Breast epithelium (tissue), 4 donors: ENCODE measurements at regions not wholly inside any gene's neighbourhood (a gene's known extent, or its start where the extent isn't known, plus 50 kb on each side); places are given as distances from the start of the nearest gene placed in this dataset.

ENCODE experiments used
- DNase-seq, 2 donors: peaks; one replicate each; pipeline ENCODE4 v3.0.0-alpha.2; 2019; ENCODE audit warnings: low spot score in 2 of 2
- H3K27ac ChIP-seq, 2 donors: fragments of 200-600 bp; sonication (generic) in 1 of 2; one replicate each; pipeline ENCODE4 v1.5.1; 2016 to 2019; ENCODE audit warnings: mild to moderate bottlenecking in 1 of 2
- H3K27me3 ChIP-seq, 2 donors: fragments of 200-600 bp; sonication (generic) in 1 of 2; one replicate each; pipeline versions ENCODE4 v1.5.1 to v1.6.0; 2017 to 2019; ENCODE audit warnings: control low read depth in 1 of 2, mild to moderate bottlenecking in 1 of 2
- H3K36me3 ChIP-seq: fragments of 200-600 bp; one replicate; pipeline ENCODE4 v1.5.1; 2019
- H3K4me1 ChIP-seq, 2 donors: fragments of 200-600 bp; sonication (generic); one replicate each; pipeline ENCODE4 v1.5.1; 2016 to 2019; ENCODE audit warnings: control low read depth in 1 of 2
- H3K4me3 ChIP-seq, 3 donors: fragments of 200-600 bp; sonication (generic); 1 replicate in 2 of 3; 2 replicates in 1 of 3; pipeline ENCODE4 v1.5.1; 2016 to 2019; ENCODE audit warnings: mild to moderate bottlenecking in 3 of 3, moderate library complexity in 2 of 3
- H3K9me3 ChIP-seq, 2 donors: fragments of 200-600 bp; sonication (generic) in 1 of 2; one replicate each; pipeline ENCODE4 v1.5.1; 2016 to 2019; ENCODE audit warnings: control low read depth in 1 of 2
- POLR2A ChIP-seq: fragments of 450-650 bp; IDR thresholded peaks from one replicate; pipeline ENCODE4 v1.6.1; 2016; ENCODE audit warnings: antibody characterized with exemption, mild to moderate bottlenecking, moderate library complexity
- POLR2AphosphoS5 ChIP-seq, 3 donors: sonication (generic); formaldehyde crosslinking; IDR thresholded peaks; one replicate each; pipeline ENCODE4 v1.6.1; 2017; ENCODE audit warnings: antibody characterized with exemption in 3 of 3
- intact Hi-C: fragments of 100-400 bp; cut with DNase I; formaldehyde crosslinking; loops from one replicate; pipeline ENCODE4 v1.15.1; 2023; ENCODE audit warnings: low total_unique reads
- TF ChIP-seq, protein P1 (sequence below), 3 donors: fragments of 450-650 bp; IDR thresholded peaks; one replicate each; pipeline ENCODE4 v1.5.1; 2016 to 2017; ENCODE audit warnings: antibody characterized with exemption in 3 of 3, mild to moderate bottlenecking in 3 of 3, moderate library complexity in 3 of 3

DNA sequence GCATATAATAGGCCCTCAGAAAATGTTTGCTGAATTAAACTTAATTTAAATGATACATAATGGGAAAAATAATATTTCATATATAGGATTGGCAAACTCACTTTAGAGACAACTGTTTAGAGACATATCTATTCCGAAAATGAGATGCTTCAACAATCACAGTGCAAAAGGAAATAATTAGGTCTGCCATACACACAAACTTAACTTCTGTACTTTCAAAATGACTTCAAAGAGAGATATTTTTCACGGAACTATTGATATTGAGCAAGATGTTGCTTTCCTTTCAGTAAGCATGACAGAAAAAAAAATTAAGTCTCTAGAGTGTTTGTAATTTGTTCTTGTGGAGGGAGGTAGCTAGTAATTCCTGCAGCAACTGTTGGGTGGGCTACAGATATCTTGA, 769.5 kb downstream of the TUSC7 start:
- no peak for DNase-seq
- H3K36me3 ChIP-seq: no peaks in the 10 kb centered on the region
- no peaks in the 10 kb centered on the region for H3K9me3 ChIP-seq
- no peaks in the 10 kb centered on the region for H3K27me3 ChIP-seq
- H3K27ac ChIP-seq: no peak overlapping the region
- no peak overlapping the region for H3K4me3 ChIP-seq
- H3K4me1 ChIP-seq: no peaks in the 10 kb centered on the region
- intact Hi-C loops: no loop called here
- no peak for TF ChIP-seq POLR2AphosphoS5 (IDR thresholded peaks at IDR 0.05)
- TF ChIP-seq, protein P1, sequence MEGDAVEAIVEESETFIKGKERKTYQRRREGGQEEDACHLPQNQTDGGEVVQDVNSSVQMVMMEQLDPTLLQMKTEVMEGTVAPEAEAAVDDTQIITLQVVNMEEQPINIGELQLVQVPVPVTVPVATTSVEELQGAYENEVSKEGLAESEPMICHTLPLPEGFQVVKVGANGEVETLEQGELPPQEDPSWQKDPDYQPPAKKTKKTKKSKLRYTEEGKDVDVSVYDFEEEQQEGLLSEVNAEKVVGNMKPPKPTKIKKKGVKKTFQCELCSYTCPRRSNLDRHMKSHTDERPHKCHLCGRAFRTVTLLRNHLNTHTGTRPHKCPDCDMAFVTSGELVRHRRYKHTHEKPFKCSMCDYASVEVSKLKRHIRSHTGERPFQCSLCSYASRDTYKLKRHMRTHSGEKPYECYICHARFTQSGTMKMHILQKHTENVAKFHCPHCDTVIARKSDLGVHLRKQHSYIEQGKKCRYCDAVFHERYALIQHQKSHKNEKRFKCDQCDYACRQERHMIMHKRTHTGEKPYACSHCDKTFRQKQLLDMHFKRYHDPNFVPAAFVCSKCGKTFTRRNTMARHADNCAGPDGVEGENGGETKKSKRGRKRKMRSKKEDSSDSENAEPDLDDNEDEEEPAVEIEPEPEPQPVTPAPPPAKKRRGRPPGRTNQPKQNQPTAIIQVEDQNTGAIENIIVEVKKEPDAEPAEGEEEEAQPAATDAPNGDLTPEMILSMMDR (IDR thresholded peaks at IDR 0.05): no peak
- TF ChIP-seq POLR2A: no peak

GRCh38 chr3:117480525-117480924, 770.9 kb downstream of the TUSC7 start:
- intact Hi-C loops: no loop called here
- Histone ChIP-seq H3K27ac (no peak overlapping the region), H3K4me1 (no peaks in the 10 kb centered on the region), H3K4me3 (no peak overlapping the region), H3K9me3 (no peaks in the 10 kb centered on the region), H3K36me3 (no peaks in the 10 kb centered on the region), H3K27me3 (no peaks in the 10 kb centered on the region)
- DNase-seq: no peak
- no peak for TF ChIP-seq POLR2AphosphoS5 (IDR thresholded peaks at IDR 0.05)
- no peak for TF ChIP-seq POLR2A
- TF ChIP-seq, protein P1 (IDR thresholded peaks at IDR 0.05): no peak

DNA sequence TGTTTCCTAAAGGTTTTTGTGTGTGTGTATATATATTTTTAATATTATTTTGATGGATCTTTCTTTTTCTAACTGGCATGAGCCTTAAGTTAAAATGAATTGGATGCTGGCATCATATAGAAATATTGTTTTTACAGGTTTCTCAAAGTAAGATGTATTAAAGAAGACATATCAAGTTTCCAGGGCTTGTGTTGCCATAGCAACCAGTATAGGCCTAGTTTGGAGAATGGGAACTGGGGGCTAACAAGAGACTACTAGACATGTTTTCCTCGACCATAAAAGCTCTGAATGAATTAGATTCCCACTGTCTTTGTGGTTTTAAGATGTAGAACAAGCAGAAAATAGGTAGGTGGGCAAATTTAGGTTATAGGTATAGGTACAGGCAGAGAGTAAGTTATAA, 771.4 kb downstream of the TUSC7 start:
- DNase-seq: no peak
- intact Hi-C loops: no loop called here

DNA sequence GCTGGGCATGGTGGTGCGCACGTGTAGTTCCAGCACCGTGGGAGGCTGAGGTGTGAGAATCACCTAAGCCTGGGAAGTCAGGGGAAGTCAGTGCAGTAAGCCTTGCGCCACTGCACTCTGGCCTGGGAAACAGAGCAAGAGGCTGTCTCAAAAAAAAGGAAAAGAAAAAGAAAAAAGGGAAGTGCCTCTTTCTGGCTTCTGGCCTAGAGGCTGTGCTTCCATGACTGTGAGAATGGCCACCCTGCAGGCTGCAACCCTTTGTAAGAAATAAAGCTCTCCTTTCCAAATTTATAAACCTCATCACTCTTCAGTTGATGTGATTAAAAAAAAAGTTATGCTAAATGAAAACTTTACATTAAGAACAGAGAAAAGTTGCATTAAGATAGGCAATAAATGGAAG, 774.3 kb downstream of the TUSC7 start:
- H3K27me3 ChIP-seq: no peaks in the 10 kb centered on the region
- H3K36me3 ChIP-seq: no peaks in the 10 kb centered on the region
- no peak overlapping the region for H3K4me3 ChIP-seq
- H3K27ac ChIP-seq: no peak overlapping the region
- no peaks in the 10 kb centered on the region for H3K4me1 ChIP-seq
- TF ChIP-seq POLR2A (no peak), POLR2AphosphoS5 (IDR thresholded peaks at IDR 0.05) (no peak)
- TF ChIP-seq, protein P1 (IDR thresholded peaks at IDR 0.05): no peak
- no peaks in the 10 kb centered on the region for H3K9me3 ChIP-seq
- intact Hi-C loops: no loop called here
- DNase-seq: no peak

More for the DNA sequence above, 771.4 kb downstream of the TUSC7 start:
- Histone ChIP-seq H3K27ac (no peak overlapping the region), H3K36me3 (no peaks in the 10 kb centered on the region), H3K9me3 (no peaks in the 10 kb centered on the region), H3K4me3 (no peak overlapping the region), H3K4me1 (no peaks in the 10 kb centered on the region), H3K27me3 (no peaks in the 10 kb centered on the region)
- TF ChIP-seq, protein P1 (IDR thresholded peaks at IDR 0.05): no peak
- TF ChIP-seq POLR2AphosphoS5 (IDR thresholded peaks at IDR 0.05): no peak
- no peak for TF ChIP-seq POLR2A

GRCh38 chr3:117485841-117486240, 776.3 kb downstream of the TUSC7 start:
- H3K4me3 ChIP-seq: no peak overlapping the region
- H3K36me3 ChIP-seq: no peaks in the 10 kb centered on the region
- DNase-seq: no peak
- no peak for TF ChIP-seq POLR2A
- TF ChIP-seq POLR2AphosphoS5 (IDR thresholded peaks at IDR 0.05): no peak
- TF ChIP-seq, protein P1 (IDR thresholded peaks at IDR 0.05): no peak
- intact Hi-C loops: no loop called here
- H3K27ac ChIP-seq: no peak overlapping the region
- no peaks in the 10 kb centered on the region for H3K9me3 ChIP-seq
- H3K4me1 ChIP-seq: no peaks in the 10 kb centered on the region
- no peaks in the 10 kb centered on the region for H3K27me3 ChIP-seq
